Stimulated activated effector memory CD8-positive, alpha-beta T cell treated with anti-CD3 and anti-CD28 coated beads, Interleukin-12 subunit alpha, Interleukin-12 subunit beta, amount 100 ng/mL, for 72 hours (primary cell): ENCODE measurements at regions not wholly inside any gene's neighbourhood (a gene's known extent, or its start where the extent isn't known, plus 50 kb on each side); places are given as distances from the start of the nearest gene placed in this dataset.
A peak's percentile ranks its signal among the peaks of the same experiment; 100 is the strongest.

Experiments
- ATAC-seq: fragments of 150-1000 bp; cut with Tn5 transposase; 2 replicates; pipeline ENCODE4 v1.10.0; 2021
- DNase-seq, 2 donors: peaks; one replicate each; pipeline ENCODE4 v3.0.0; 2021 to 2022; ENCODE audit warnings: low spot score in 2 of 2
- H3K27ac Mint-ChIP-seq: one replicate; pipeline ENCODE4 v1.8.0; 2022; ENCODE audit warnings: mild to moderate bottlenecking, mixed read lengths
- H3K36me3 Mint-ChIP-seq: one replicate; pipeline ENCODE4 v1.8.0; 2022; ENCODE audit warnings: mild to moderate bottlenecking, mixed read lengths
- H3K4me1 Mint-ChIP-seq: one replicate; pipeline ENCODE4 v1.8.0; 2022; ENCODE audit warnings: mixed read lengths
- H3K4me3 Mint-ChIP-seq: one replicate; pipeline ENCODE4 v1.8.0; 2022; ENCODE audit warnings: mild to moderate bottlenecking, mixed read lengths
- H3K9me3 Mint-ChIP-seq: one replicate; pipeline ENCODE4 v1.8.0; 2022; ENCODE audit warnings: mixed read lengths

DNA sequence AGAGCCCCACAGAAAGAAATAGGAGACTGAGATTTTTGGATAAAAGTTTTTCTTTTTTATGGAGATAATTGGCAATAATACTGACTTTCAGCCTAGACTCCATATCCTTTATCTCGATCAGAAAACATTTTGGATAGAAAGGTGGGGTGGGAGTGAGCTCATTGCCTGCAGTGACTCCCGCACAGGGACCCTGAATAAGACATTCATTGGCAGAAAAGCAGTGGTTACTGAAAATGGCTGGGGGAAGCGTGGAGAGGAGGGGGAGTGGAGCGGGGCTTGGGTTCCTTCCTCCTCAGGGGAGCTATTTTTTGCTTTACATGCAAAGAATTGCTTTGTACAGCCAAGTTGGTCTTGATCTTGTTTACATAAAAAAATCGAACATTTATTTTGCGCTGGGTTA, 90.4 kb upstream of the BMPER start:
- no peak for DNase-seq
- Mint-ChIP-seq H3K36me3 (no peaks in the 10 kb centered on the region), H3K27ac (no peak overlapping the region), H3K9me3 (no peaks in the 10 kb centered on the region), H3K4me3 (no peak overlapping the region), H3K4me1 (no peaks in the 10 kb centered on the region)
- no peak for ATAC-seq

GRCh38 chr7:33815336-33815735, 90.0 kb upstream of the BMPER start:
- DNase-seq (no peak), ATAC-seq (no peak)
- Mint-ChIP-seq H3K27ac (no peak overlapping the region), H3K4me3 (no peak overlapping the region), H3K4me1 (no peaks in the 10 kb centered on the region), H3K36me3 (no peaks in the 10 kb centered on the region), H3K9me3 (no peaks in the 10 kb centered on the region)

DNA sequence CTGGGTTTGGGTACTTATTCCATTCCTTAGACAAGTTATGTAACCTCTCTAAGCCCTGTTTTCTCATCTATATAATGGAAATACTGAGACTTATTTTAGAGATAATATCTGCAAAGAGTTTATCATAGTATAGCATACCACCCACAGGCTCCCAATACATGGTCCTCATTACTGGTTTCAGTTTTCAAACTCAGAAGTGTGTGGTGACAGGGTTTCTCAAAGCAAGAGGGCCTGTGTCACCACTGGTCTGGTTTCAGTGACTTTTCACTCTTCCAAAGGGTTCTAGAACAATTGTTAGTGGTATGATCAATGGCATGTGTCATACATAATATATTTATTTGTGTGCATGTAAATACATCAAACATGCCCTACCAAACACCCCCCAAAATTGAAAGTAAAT, 89.2 kb upstream of the BMPER start:
- Mint-ChIP-seq H3K9me3 (no peaks in the 10 kb centered on the region), H3K27ac (no peak overlapping the region), H3K4me1 (no peaks in the 10 kb centered on the region), H3K4me3 (no peak overlapping the region), H3K36me3 (no peaks in the 10 kb centered on the region)
- DNase-seq: no peak
- peak; percentile 62 for ATAC-seq

DNA sequence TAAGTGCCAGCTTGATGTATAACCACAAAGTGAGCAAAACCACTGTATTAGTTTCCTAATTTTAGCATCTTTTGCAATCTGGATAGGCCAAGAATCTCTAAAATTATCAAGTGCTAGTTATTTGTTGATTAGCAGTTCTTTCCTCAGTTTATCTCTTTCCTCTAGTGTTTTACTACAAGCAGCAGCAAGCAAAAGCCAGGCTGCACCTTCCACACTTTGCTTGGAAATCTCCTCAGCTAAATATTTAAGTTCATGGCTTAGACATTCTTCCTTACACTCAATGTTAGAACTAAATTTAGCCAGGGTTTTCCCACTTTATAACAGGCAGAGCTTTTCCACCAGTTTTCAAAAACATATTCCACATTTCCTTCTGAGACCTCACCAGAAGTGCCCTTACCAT, 85.7 kb upstream of the BMPER start:
- Mint-ChIP-seq H3K27ac (no peak overlapping the region), H3K4me3 (no peak overlapping the region), H3K36me3 (no peaks in the 10 kb centered on the region), H3K4me1 (no peaks in the 10 kb centered on the region), H3K9me3 (no peaks in the 10 kb centered on the region)
- DNase-seq: no peak
- no peak for ATAC-seq

DNA sequence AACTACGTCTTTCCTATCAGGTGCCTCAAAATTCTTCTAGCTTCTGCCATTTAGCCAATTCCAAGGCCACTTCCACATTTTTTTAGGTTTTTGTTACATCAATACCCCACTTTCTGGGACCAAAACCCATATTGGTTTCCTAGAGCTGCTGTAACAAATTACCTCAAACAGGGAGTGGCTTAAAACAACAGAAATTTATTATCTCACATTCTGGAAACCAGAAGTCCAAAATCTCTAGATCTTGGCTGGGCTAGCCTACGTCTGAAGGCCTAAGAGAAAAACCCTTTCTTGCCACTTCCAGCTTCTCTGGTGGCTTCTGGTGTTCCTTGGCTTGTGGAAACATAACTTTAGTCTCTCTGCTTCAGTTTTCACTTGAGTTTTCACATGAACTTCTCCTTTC, 85.1 kb upstream of the BMPER start:
- Mint-ChIP-seq H3K9me3 (no peaks in the 10 kb centered on the region), H3K27ac (no peak overlapping the region), H3K4me1 (no peaks in the 10 kb centered on the region), H3K4me3 (no peak overlapping the region), H3K36me3 (no peaks in the 10 kb centered on the region)
- DNase-seq (no peak), ATAC-seq (no peak)

GRCh38 chr7:33821970-33822369, 83.4 kb upstream of the BMPER start:
- Mint-ChIP-seq H3K4me3 (no peak overlapping the region), H3K27ac (no peak overlapping the region), H3K9me3 (no peaks in the 10 kb centered on the region), H3K36me3 (no peaks in the 10 kb centered on the region), H3K4me1 (no peaks in the 10 kb centered on the region)
- ATAC-seq (no peak), DNase-seq (no peak)

DNA sequence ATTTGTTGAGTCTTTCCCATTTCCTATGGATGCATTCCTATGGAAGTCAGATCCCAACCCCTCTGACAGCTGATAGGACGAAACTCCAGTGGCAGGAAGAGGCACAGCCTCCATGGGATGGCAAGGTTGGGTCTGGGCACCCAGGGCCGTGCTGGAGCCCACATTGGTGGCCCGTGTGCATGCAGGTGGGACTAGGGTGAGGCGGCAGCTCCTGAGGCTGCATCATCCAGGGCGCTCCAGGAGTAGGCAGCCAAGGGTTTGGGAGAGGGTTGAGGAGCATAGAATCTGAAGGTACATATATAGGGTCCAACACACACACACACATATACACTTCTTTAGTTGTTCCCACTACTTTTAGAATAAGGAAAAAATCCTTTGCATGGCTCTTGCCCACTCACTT, 81.4 kb upstream of the BMPER start:
- no peak overlapping the region for H3K27ac Mint-ChIP-seq
- DNase-seq (no peak), ATAC-seq (no peak)
- no peaks in the 10 kb centered on the region for H3K36me3 Mint-ChIP-seq
- H3K4me1 Mint-ChIP-seq: no peaks in the 10 kb centered on the region
- no peak overlapping the region for H3K4me3 Mint-ChIP-seq
- no peaks in the 10 kb centered on the region for H3K9me3 Mint-ChIP-seq

GRCh38 chr7:33824911-33825459, 80.4 kb upstream of the BMPER start:
- no peak for DNase-seq

DNA sequence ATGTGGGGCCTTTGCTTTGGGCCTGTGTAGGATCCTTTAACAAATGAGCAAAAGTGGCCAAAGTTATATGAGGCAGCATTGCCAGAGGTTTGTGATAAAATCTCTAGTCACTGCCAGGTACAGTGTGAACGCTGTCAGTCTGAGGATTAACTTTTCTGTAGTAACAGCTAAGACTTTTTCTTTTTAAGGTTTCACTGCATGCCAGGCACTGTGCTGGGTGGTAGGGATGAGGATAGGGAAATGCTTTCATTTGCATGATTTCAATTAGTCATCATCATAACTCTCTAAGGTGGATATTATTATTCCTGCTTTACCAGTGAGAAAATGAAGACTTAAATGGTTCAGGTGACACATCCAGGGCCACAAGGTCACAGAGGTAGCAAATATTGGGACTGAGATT, 79.7 kb upstream of the BMPER start:
- DNase-seq: no peak
- ATAC-seq: peak; percentile 32
- no peak overlapping the region for H3K4me3 Mint-ChIP-seq
- no peaks in the 10 kb centered on the region for H3K36me3 Mint-ChIP-seq
- no peak overlapping the region for H3K27ac Mint-ChIP-seq
- H3K4me1 Mint-ChIP-seq: no peaks in the 10 kb centered on the region
- no peaks in the 10 kb centered on the region for H3K9me3 Mint-ChIP-seq

More at GRCh38 chr7:33824911-33825459, 80.4 kb upstream of the BMPER start:
- Mint-ChIP-seq H3K9me3 (no peaks in the 10 kb centered on the region), H3K4me1 (no peaks in the 10 kb centered on the region), H3K4me3 (no peak overlapping the region), H3K27ac (no peak overlapping the region), H3K36me3 (no peaks in the 10 kb centered on the region)
- peak; percentile 36 for ATAC-seq

- DNase-seq (no peak), ATAC-seq (no peak)
- Mint-ChIP-seq H3K4me3 (no peak overlapping the region), H3K4me1 (no peaks in the 10 kb centered on the region), H3K36me3 (no peaks in the 10 kb centered on the region), H3K9me3 (peaks cover 3% of the 10 kb centered on the region), H3K27ac (no peak overlapping the region)
These were observed 75.8 kb upstream of the BMPER start for GRCh38 chr7:33829536-33829935.

GRCh38 chr7:33831389-33832141, 73.8 kb upstream of the BMPER start:
- no peaks in the 10 kb centered on the region for H3K36me3 Mint-ChIP-seq
- no peak overlapping the region for H3K27ac Mint-ChIP-seq
- H3K4me1 Mint-ChIP-seq: no peaks in the 10 kb centered on the region
- no peak overlapping the region for H3K4me3 Mint-ChIP-seq
- DNase-seq (no peak), ATAC-seq (no peak)
- H3K9me3 Mint-ChIP-seq: peaks cover 3% of the 10 kb centered on the region

DNA sequence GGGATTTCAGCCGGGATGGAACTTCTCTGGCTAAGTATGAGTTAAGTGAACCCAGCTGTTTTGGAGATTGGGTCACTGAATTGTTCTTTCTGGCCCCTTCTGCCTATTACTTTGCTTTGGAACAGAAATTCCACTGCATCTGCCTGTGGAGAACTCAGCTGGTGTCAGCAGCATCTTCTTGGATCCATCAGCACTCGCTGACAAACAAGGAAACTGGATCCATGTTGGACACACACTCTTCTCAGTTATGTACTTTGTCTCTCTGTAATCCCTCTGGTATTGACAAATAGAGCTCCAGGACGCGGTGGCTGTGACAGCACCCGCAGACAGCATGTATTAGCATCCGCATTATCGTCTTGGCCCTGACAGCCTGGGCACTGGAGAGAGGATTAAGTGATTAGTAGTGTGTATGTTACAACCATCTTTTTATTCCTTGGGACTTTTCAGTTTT, 73.0 kb upstream of the BMPER start:
- Mint-ChIP-seq H3K9me3 (peaks cover 3% of the 10 kb centered on the region), H3K36me3 (no peaks in the 10 kb centered on the region), H3K4me3 (no peak overlapping the region), H3K27ac (no peak overlapping the region), H3K4me1 (no peaks in the 10 kb centered on the region)
- ATAC-seq: no peak
- no peak for DNase-seq

- Mint-ChIP-seq H3K27ac (no peak overlapping the region), H3K4me3 (no peak overlapping the region), H3K9me3 (peaks cover 3% of the 10 kb centered on the region), H3K4me1 (no peaks in the 10 kb centered on the region), H3K36me3 (no peaks in the 10 kb centered on the region)
- no peak for DNase-seq
- no peak for ATAC-seq
These were observed 68.5 kb upstream of the BMPER start for GRCh38 chr7:33836797-33837355.

DNA sequence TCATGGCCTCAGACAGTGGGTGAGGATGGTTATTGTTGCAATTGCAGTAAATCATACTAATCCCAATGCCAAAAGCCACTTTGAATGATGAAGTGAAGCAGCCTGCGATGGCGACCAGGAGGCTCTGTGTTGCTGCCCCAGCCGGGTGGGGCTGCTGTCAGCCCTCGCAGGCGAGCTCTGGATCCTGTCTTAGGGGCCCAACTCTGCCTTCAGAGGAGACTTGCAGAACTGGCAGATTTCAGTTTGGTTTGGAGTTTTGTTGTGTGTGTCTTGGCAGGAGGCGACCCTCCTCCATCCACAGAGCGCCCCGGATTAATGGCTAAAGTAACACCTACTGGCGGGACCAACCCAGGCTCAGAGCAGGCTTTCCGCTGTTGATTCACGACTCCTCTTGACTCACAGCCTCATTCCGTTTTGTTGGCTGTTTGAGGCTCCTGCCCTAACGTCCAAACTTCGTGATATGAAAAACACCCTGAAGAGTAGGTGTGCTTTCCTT, 67.9 kb upstream of the BMPER start:
- Mint-ChIP-seq H3K9me3 (peaks cover 3% of the 10 kb centered on the region), H3K36me3 (no peaks in the 10 kb centered on the region), H3K4me1 (no peaks in the 10 kb centered on the region), H3K4me3 (no peak overlapping the region), H3K27ac (no peak overlapping the region)
- DNase-seq (no peak), ATAC-seq (no peak)

- Mint-ChIP-seq H3K4me1 (no peaks in the 10 kb centered on the region), H3K4me3 (no peak overlapping the region), H3K27ac (no peak overlapping the region), H3K36me3 (no peaks in the 10 kb centered on the region), H3K9me3 (peaks cover 5% of the 10 kb centered on the region)
- ATAC-seq (no peak), DNase-seq (no peak)
These were observed 64.3 kb upstream of the BMPER start for GRCh38 chr7:33841031-33841430.

GRCh38 chr7:33841705-33842129, 63.6 kb upstream of the BMPER start:
- no peak overlapping the region for H3K27ac Mint-ChIP-seq
- DNase-seq (no peak), ATAC-seq (no peak)
- no peak overlapping the region for H3K4me3 Mint-ChIP-seq
- H3K36me3 Mint-ChIP-seq: no peaks in the 10 kb centered on the region
- peaks cover 5% of the 10 kb centered on the region for H3K9me3 Mint-ChIP-seq
- no peaks in the 10 kb centered on the region for H3K4me1 Mint-ChIP-seq
